ENCODE measurements at regions not wholly inside any gene's neighbourhood (a gene's known extent, or its start where the extent isn't known, plus 50 kb on each side); places are given as distances from the start of the nearest gene placed in this dataset.

- no peak for DNase-seq (ENCODE audit: low read depth, low spot score)
- no peak for TF ChIP-seq CTCF (IDR thresholded peaks at IDR 0.05; ENCODE audit: insufficient read depth, low read length, missing control alignments)
- ChIA-PET CTCF (interaction anchor here (1.1 to 2.3 kb wide), 3 partner anchors 25 to 29 kb away, joined by 3 to 9 read pairs (median 4); no protein-coding TSS in a partner anchor), POLR2A (no interaction called here)
- no peak overlapping the region for H3K4me3 ChIP-seq (ENCODE audit: low read depth, low read length)
Observed at GRCh38 chr10:117471344-117471874, 71.1 kb upstream of the EMX2 start.

- DNase-seq (ENCODE audit: low read depth, low spot score) = no peak
- no peak overlapping the region for H3K4me3 ChIP-seq (ENCODE audit: low read depth, low read length)
- ChIA-PET CTCF (interaction anchor here (1.0 to 2.3 kb wide), 5 partner anchors 21 to 254 kb away, joined by 3 to 9 read pairs (median 4); no protein-coding TSS in a partner anchor), POLR2A (no interaction called here)
- TF ChIP-seq CTCF (IDR thresholded peaks at IDR 0.05; ENCODE audit: insufficient read depth, low read length, missing control alignments) = no peak
Observed at GRCh38 chr10:117470733-117471132, 71.8 kb upstream of the EMX2 start.

- CTCF ChIA-PET = no interaction called here
- H3K4me3 ChIP-seq (ENCODE audit: low read depth, low read length) = no peak overlapping the region
- no peak for DNase-seq (ENCODE audit: low read depth, low spot score)
- POLR2A ChIA-PET = no interaction called here
- no peak for TF ChIP-seq CTCF (IDR thresholded peaks at IDR 0.05; ENCODE audit: insufficient read depth, low read length, missing control alignments)
Observed at GRCh38 chr10:117468665-117469064, 73.9 kb upstream of the EMX2 start.

- POLR2A ChIA-PET = interaction anchor here (0.8 kb wide), 1 partner anchor 12 kb away, joined by 4 read pairs; no protein-coding TSS in a partner anchor
- DNase-seq (ENCODE audit: low read depth, low spot score) = no peak
- H3K4me3 ChIP-seq (ENCODE audit: low read depth, low read length) = no peak overlapping the region
- no peak for TF ChIP-seq CTCF (IDR thresholded peaks at IDR 0.05; ENCODE audit: insufficient read depth, low read length, missing control alignments)
- CTCF ChIA-PET = interaction anchor here (1.0 to 5.5 kb wide), 3 partner anchors 14 to 22 kb away, joined by 3 to 35 read pairs (median 10); no protein-coding TSS in a partner anchor
Observed at GRCh38 chr10:117464176-117464575, 78.4 kb upstream of the EMX2 start.

- POLR2A ChIA-PET = interaction anchor here (1.1 kb wide), 1 partner anchor 15 kb away, joined by 3 read pairs; no protein-coding TSS in a partner anchor
- DNase-seq (ENCODE audit: low read depth, low spot score) = no peak
- TF ChIP-seq CTCF (IDR thresholded peaks at IDR 0.05; ENCODE audit: insufficient read depth, low read length, missing control alignments) = no peak
- CTCF ChIA-PET = interaction anchor here (1.0 to 5.5 kb wide), 3 partner anchors 13 to 21 kb away, joined by 3 to 35 read pairs (median 10); no protein-coding TSS in a partner anchor
- no peak overlapping the region for H3K4me3 ChIP-seq (ENCODE audit: low read depth, low read length)
Observed at GRCh38 chr10:117463545-117463920, 79.0 kb upstream of the EMX2 start.

GRCh38 chr10:117462816-117463544 lies 79.6 kb upstream of the EMX2 start:
- no peak for DNase-seq (ENCODE audit: low read depth, low spot score)
- ChIA-PET POLR2A (interaction anchor here (1.1 to 2.7 kb wide), 4 partner anchors 13 to 21 kb away, joined by 3 to 20 read pairs (median 6); no protein-coding TSS in a partner anchor), CTCF (interaction anchor here (0.9 to 5.5 kb wide), 5 partner anchors 12 to 33 kb away, joined by 3 to 35 read pairs (median 4); no protein-coding TSS in a partner anchor)
- no peak overlapping the region for H3K4me3 ChIP-seq (ENCODE audit: low read depth, low read length)
- TF ChIP-seq CTCF (IDR thresholded peaks at IDR 0.05; ENCODE audit: insufficient read depth, low read length, missing control alignments) = no peak

Measured in AG04449 (cell line).